ENCODE measurements at regions not wholly inside any gene's neighbourhood (a gene's known extent, or its start where the extent isn't known, plus 50 kb on each side); places are given as distances from the start of the nearest gene placed in this dataset.

DNA sequence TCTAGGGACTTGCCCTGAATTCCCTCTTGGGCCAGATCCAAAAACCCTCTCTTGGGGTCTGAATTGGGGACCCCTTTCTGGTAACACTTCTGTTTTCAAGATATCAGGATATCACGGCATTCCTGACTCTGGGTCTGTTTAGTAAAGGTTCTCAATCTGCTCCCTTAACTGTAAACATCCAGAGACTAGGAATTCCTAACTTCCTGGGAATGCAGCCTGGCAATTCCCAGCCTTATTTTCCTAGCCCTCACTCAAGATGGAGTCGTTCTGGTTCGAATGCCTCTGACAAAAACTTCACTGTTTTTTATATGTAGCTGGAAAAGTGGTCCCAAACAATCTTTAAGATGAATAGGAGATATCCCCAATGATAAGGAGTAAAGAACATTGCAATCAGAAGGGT is 141.6 kb upstream of the XYLT1 start:
- no peak for TF ChIP-seq EZH2 (IDR thresholded peaks at IDR 0.05)
- no peak for TF ChIP-seq POLR2AphosphoS5 (IDR thresholded peaks at IDR 0.05; ENCODE audit: borderline replicate concordance, low read depth, low read length)
- TF ChIP-seq FOXP2 (optimal IDR thresholded peaks at IDR 0.05; ENCODE audit: control extremely low read depth, extremely low read length, insufficient read depth) = no peak

Data from SK-N-MC (cell line).